NCI-H1048 (cell line): ENCODE measurements at regions not wholly inside any gene's neighbourhood (a gene's known extent, or its start where the extent isn't known, plus 50 kb on each side); places are given as distances from the start of the nearest gene placed in this dataset.
"Not testable (repeated sequence)": the region's sequence is repeated elsewhere in the genome, so short reads cannot be mapped to it uniquely, and the experiment has no call there.

ENCODE experiments used
- DNase-seq: peaks from one replicate; lab custom pipeline; 2025; lab: John Stamatoyannopoulos, UW

DNA sequence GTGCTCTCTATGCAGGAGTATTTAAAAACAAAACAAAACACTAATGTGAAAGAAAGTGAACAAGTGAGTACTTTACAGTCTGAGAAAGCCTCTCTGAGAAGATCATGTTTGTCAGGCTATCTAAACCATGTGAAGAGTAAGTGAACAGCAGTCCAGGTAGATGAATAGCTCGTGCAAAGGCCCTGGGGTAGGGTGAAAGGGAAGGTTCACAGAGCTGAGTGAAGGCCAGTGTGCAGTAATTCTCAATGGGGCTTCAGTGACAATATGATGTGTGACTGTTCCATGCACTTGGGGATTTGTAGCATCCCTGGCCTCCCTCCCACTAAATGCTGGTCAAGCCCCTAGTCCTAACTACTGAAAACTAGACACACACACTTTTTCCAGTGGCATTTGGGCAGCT, 488.9 kb upstream of the JARID2 start:
- DNase-seq, result no peak

DNA sequence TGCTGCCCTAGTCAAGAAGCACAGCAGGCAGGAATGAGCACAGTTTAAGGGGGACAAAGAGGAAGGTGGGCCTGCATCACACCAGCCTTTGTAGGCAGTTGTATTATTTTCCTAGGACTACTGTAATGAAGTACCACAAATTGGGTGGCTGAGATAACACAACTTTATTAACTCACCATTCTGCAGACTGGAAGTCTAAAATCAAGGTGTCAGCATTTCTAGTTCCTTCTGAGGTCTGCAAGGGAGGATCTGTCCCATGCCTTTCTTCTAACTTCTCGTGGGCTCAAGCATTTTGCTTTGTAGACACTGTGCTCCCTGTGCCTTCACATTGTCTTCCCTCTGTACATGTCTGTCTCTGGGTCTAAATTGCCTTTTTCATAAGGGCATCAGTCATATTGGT, 488.5 kb upstream of the JARID2 start:
- no peak for DNase-seq

DNA sequence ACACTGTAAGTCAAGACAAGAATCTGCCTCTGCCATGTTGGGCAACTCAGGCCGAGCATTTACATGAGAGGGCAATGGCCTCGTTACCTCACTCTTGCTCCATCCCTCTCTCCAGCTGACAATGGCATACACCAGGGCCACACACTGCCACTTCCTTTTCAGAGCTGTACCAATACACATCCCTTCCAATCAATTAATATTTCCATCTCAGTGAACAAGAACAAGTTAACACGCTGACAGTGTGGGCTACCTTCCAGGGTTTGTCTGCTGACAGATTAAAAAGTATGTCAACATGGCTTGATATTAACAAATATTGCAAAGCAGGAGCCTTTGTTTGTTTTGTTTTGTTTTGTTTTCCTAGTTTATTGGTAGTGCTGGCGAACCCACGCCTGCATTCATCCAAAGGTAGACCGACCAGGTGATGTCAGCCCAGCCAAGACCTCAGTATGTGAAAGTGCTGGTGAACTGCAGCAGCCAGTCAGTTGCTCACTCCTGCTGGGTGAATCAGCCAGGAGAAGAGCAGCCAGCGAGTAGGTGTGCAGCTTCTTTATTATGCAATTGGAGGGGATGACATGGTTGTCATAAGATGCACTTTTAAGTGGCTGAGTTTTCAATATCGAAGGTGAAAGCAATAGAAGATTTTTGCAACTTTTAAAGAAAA, 487.3 kb upstream of the JARID2 start:
- no peak for DNase-seq

DNA sequence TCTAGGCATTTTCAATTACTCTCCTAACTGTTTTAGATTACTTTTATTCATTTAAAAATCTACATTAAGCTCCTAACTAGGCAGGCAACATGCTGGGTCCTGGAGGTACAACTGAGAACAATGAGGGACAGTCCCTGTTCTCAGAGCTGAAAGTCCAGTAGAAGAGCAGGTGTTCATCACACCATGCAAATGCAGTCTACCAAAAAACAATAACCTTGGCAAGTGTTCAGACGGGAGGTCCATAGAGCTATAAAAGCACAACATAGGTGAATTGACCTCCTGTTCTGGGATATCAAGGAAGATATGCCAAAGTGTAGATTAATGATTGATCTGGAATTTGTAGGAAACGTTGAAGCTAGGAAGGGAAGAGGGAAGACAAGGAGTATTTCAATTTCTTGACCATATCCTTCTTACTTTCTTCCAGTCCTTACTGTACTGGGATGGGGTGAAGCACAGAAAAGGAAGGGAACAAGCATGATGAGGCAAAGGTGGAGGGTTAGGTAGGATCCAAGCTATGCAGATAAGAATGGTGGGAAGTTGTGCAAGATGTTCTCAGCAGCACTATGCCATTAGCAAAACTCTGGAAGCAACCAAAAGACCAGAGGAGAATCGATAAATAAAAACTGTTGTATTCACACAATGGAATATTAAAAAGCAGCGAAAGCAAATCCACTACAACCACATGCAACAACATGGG, 485.7 kb upstream of the JARID2 start:
- DNase-seq, result no peak

DNA sequence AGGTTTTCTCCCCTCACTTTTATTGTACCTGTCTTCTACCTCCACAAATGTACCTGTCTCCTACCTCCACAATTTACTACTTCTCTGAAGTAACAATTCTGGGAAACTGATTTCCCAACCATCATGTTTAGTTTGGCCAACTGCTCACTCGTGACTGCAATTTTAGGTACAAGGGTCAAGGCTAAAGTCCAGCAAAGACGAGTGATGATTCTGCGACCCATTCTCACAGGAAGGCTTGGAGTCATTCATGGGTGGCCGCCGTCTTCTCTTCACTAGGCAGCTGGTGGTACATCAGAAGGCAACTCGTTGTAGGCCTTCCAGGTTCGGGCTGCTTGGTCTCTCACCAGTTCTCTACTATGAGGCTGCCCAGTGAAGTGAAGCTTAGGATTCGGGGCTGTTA, 483.8 kb upstream of the JARID2 start:
- no peak for DNase-seq

DNA sequence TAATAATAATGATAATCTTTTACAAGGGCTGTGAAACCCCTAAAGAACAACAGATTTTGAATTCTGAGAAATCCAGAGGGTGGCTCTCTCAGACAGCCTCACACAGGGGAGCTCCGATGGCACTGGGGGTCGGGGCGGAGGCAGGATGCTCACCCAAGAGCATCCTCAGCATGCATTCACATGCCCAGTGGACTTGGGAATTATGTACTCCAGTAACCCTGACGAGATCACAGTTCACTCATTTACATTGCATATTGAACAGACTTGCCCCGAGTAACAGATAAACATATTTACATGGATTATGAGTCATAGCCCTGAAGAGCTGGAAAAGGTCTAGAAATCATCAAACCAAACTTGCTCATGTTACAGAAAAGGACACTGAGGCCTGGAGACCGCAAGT, 482.7 kb upstream of the JARID2 start:
- DNase-seq, result no peak

DNA sequence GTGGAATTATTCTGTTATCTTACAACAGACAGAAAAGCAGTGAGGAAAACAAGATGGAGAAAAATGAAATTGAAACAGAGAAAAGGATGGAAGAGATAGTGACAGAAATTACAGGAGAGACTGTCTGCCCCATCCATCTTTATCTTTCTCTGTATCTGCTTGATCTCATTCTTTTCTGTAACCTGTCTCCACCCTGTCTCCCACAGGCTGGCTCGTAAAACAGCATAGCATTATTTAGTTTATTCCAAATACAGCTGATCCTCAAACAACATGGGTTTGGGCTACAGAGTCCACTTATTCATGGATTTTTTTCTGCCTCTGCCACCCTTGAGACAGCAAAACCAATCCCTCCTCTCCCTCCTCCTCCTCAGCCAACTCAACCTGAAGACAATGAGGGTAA, 482.3 kb upstream of the JARID2 start:
- no peak for DNase-seq

DNA sequence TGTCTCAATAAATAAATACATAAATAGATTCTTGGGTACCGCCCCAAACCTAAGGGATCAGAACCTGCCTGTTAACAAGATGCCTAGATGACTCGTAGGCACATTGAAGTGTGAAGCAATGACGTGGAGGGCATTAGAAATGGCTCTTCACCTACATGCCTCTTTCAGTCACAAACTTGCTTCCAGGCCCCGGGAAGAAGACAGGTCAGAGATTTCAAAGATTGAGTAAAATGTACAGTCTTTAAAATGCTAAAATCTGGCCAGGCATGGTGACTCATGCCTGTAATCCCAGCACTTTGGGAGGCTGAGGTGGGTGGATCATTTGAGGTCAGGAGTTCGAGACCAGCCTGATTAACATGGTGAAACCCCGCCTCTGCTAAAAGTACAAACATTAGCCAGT, 480.8 kb upstream of the JARID2 start:
- no peak for DNase-seq

DNA sequence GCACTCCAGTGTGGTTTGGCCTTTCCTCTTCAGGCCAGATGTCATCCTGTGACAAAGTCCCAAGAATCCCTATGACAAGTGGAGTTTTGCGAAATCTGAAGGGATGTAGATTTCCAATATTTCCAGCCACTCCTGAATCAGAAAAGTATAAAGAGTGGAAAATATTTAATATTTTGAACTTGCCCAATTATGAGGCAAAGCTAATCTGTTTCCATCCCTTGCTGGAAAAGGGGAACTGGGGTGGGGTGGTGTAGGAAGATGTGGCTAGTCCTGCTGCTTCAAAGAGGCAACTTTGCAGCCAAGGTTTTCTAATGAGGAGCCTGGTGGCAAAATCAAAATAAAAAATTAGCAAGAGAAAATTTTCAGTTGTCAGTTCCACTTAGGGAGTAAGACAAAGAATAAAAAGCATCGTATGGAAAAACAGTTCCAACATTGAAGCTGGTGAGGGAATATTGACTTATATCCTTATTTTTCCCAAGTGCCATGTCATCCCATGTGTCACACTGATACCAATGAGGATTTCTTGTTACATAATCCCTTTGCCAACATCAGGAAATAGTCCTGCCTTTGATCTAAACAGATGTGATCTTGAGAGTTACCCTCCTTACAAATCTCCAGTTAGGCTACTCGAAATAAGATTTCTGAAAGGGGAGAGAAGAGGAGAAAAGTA, 480.0 kb upstream of the JARID2 start:
- no peak for DNase-seq

DNA sequence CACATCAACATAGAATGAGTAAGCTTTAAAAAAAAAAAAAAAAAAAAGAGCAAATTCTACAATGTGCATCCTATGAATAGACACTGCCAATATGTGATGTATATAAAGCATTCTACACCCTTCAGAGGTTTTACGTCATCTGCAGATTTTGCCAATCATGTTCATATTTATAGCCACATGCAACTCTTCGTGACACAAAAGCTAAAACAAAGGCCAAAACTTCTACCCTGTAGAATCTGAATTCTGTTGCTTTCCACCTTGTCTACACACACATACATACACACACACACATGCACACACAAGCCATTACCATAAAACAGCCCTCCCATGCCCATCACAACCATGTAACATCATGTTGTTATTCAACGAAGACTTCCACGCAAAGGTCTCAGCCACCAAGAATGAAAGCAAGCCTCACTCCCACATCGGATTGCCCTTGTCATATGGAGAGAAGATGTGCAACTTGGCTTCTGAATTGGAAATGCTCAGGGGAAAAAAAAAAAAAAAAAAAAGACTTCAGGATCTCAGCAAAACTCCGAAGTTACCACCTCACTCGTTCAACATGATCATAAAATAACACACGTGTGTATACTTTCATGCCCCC, 479.4 kb upstream of the JARID2 start:
- no peak for DNase-seq

DNA sequence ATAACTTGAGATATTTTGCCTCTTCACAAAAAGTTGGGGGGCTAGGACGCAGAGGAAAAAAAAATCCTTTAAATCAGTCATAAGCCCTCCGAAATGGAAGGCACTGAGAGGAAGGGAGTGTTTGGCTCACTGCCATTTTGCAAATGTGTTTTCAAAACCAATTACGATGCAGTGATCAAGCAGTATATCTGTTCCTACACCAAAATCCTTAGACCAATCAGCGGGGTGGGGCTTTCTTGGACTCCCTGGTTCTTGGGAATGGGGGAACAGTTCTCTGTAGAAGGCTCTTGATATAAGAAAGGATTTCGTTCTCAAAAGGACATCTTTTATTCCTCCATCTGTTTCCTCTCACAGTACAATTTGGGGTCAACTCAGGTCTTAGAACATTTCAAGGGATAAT, 478.6 kb upstream of the JARID2 start:
- DNase-seq, result no peak

DNA sequence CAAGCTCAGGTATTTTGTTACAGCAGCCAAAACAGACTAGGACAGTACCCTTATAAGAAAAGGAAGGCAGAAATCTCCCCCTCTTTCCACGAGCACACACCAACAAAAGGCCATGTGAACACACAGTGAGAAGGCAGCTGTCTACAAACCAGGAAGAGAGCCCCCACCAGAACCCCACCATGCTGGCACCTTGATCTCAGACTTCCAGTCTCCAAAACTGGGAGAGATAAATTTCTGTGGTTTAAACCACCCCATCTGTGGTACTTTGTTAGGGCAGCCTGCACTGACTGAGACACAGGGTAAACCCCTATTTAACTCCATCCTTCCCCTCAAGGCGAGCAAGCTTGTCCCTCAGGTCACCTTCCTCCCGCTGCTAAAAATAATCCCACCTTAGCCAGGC, 475.8 kb upstream of the JARID2 start:
- DNase-seq, result no peak

DNA sequence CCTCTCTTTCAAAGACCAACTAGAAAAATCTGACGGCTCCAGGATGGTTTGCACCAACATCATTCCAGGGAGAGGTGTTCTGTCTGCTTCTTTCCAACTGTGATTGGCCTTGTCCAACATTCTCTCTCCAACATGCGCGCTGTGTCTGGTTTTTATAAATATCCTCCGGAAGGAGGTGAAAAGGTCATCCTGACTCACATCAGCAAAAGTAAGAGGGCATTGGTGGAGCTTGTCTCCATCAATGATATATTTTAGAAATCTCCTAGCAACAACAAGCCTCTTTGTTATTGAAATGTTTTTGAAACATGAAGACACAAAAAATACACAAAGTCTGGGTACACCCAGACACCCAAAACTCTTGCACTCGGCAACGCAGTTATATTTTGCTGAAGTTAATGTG, 475.3 kb upstream of the JARID2 start:
- DNase-seq, result no peak

DNA sequence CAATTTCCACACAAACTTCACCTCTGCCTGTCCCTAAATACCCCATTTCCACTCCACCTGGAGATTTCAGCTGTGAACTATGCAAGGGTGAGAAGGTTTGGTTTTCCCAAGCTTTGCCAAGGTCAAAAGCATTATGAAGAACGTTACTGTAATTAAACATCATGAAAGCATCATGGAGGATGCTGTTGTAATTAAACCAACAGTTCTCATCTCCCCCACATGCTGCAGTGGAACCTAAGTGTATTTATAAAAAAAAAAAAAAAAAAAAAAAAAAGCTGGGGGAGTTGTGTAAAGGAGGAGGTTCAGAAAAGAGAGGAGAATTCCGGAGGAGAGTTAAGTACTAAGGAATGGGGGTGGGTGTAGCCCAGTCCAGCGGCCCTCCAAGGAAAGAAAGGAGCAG, 474.9 kb upstream of the JARID2 start:
- DNase-seq, result no peak

DNA sequence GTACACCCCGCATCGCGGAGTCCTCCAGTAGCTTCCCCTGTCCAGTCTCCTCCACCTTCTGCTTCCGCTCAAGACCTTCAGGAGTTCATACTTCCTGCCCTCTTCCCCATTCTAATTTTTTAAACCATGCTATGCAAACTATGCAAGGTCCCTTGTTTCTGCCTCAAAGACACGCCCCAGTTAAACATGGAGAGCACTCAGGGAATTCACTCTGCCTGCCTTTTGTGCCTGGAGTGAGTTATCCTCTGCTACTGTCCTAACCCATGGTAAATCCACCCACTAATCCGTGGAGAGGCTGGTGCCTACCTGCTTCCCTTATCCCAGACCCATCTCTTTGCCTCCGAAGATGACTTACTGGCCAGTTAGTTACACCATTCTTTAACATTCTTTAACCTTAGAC, 473.7 kb upstream of the JARID2 start:
- DNase-seq, result no peak

DNA sequence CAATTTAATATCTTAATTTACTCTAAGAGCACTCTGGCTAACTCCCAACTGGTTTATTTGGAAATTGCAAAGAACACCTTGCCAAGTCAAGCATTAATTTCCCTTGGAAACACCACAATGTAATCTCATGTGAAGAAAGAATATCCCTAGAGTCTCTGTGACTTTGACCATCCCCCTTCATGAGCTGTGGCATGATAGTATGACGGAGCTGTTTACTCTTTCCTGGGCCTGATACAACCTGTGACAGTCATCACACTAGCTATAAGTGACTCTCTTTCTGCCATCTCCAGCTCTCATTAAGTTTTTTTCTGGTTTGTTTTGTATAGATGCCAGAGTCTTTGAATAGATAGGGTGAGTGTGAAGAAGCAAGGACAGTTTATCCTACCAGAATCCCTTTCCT, 470.3 kb upstream of the JARID2 start:
- no peak for DNase-seq

DNA sequence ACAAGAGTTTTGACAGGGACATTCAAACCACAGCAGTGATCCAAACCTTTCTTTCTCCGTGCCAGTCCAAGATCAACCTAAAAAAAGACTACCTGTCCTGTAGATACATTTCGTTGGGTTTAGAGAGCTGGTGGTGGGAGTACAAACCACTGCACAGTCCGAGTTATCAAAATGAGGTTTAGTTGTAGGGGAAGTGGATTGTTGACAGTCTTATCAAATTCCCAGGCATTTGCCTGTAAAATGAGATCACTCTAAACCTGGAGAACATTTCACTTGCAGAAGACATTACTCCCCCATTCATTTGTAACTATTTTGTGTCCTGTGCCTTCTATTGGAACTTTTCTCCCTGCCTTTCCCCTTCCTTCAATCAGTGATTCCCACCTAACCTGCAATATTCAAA, 469.6 kb upstream of the JARID2 start:
- DNase-seq, result no peak

DNA sequence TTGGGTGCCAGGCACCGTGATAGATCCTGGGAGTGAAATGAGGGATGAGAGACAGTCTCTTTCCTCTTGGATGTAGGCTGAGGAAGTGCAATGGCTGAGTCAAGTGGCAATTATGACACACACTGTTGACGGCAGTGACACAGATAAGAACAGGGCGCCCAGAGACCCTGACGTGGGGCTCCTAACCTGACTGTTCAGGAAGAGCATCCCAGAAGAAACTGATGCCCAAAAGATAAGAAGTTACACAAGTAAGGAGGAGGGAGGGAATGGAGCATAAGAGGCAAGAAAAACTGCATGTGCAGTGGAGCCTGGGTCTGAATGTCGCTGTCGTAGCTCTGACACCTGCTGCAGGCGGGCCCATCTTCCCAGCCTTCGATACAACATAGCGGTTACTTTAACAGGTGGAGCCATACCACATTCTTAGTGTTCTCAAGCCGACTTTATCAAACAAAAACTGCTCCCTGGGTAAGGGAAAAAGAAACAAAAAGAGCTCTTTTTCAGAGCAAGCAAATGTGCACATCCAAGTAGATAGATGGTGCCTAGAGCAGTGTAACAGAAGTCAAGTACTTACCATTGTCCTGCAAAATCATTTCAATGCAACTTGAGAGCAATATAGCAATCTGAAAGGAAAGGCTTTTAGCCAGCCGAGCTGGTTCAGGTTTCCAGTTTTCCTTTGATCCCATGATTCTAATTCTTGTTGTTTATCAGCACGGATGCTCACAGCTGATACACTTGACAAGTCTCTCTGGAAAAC, 463.9 kb upstream of the JARID2 start:
- DNase-seq, result no peak

DNA sequence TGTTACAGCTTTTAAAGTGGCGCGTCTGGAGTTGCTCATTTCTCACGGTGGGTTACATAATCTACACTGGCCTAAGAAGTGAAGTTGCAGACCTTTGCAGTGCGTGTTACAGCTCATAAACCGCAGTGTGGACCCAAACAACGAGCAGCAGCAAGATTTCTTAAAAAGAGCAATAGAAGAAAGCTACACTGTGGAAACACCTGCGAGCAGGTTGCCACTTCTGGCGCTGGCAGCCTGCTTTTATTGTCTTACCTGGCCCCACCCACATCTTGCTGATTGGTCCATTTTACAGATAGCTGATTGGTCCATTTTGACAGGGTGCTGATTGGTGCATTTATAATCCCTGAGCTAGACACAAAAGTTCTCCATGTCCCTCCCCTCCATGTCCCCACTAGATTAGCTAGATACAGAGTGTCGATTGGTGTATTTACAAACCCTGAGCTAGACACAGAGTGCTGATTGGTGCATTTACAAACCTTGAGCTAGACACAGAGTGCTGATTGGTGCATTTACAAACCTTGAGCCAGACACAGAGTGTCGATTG, 462.9 kb upstream of the JARID2 start:
- not testable (repeated sequence) for DNase-seq

DNA sequence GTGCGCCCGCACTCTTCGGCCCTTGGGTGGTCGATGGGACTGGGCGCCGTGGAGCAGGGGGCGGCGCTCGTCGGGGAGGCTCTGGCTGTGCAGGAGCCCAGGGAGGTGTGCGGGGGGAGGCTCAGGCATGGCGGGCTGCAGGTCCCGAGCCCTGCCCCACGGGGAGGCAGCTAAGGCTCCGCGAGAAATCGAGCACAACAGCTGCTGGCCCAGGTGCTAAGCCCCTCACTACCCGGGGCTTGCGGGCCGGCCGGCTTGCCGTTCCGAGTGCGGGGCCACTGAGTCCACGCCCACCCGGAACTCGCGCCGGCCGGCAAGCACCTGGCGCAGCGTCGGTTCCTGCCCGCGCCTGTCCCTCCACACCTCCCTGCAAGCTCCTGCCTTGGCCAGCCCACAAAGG, 462.3 kb upstream of the JARID2 start:
- DNase-seq, result no peak

DNA sequence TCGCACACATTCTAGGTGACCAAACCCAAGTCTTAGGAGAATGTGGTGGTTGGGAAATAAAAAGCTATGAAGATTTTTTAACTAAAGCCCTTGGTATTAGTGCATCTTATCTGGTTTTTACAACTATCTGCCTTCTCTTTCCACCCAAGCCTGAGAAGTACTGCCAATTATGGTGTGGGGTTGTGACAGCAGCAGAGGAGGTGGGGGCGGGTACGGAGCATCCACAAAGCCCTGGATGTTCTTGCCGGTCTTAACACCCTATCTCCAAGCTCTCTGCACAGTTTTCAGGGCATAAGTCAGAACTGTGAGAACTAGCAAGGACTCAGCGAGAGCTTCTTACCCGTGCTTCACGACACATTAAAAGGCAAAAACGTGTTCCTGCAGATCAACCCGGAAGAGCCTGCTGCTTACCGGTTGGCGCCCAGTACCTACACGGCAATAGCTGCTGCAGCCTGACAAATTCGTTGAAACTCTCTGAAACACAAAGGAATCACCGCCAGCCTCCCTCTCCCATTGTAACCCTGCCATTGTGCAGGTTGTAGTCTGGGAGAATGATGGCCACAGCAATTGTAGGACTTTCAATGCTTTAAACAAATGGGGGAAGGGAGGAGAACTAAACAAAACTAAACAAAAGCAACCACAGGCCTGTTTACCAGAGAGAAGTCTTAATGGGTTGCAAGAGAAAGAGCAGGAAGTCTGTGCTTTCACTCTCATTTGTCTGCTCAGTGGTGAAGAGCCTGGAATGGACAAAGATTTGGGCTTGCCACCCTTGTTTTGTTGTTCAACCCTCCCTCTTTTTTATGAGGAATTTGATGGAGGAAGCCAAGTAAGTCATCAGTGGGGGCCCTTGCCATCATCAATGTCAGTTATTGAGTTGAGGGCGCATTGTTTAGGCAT, 461.0 kb upstream of the JARID2 start:
- DNase-seq, result no peak
